CD4-positive, CD25-positive, alpha-beta regulatory T cell (primary cell): ENCODE measurements at regions not wholly inside any gene's neighbourhood (a gene's known extent, or its start where the extent isn't known, plus 50 kb on each side); places are given as distances from the start of the nearest gene placed in this dataset.

ENCODE experiments used
- ATAC-seq, 2 donors: fragments of 150-1000 bp; cut with Tn5 transposase; one replicate each; pipeline ENCODE4 v1.10.0; 2021; ENCODE audit warnings: low read depth in 2 of 2, moderate number of reproducible peaks in 2 of 2, moderate library complexity in 1 of 2
- DNase-seq, 3 donors: peaks; one replicate each; pipeline versions ENCODE4 v3.0.0 to v3.0.0-alpha.2; 2012 to 2022; ENCODE audit warnings: mixed read lengths in 1 of 3
- H3K27ac ChIP-seq: one replicate; pipeline ENCODE4 v1.7.0; 2013; ENCODE audit warnings: mild to moderate bottlenecking, low read length; ENCODE audit not compliant: insufficient read depth, poor library complexity, severe bottlenecking
- H3K27me3 ChIP-seq: one replicate; pipeline ENCODE4 v1.7.0; 2013; ENCODE audit warnings: low read length; ENCODE audit not compliant: control insufficient read depth, insufficient read depth
- H3K36me3 ChIP-seq: one replicate; pipeline ENCODE4 v1.7.0; 2013; ENCODE audit warnings: mild to moderate bottlenecking, low read length, moderate library complexity; ENCODE audit not compliant: control insufficient read depth, insufficient read depth
- H3K4me1 ChIP-seq: 2 replicates; pipeline ENCODE4 v1.7.0; 2013; ENCODE audit warnings: mild to moderate bottlenecking, low read length; ENCODE audit not compliant: insufficient read depth, control insufficient read depth, poor library complexity, severe bottlenecking
- H3K4me3 ChIP-seq: one replicate; pipeline ENCODE4 v1.7.0; 2013; ENCODE audit warnings: low read depth, mild to moderate bottlenecking, low read length, moderate library complexity
- H3K9me3 ChIP-seq, 2 experiments: 1 replicate in 1 of 2; 2 replicates in 1 of 2; pipeline ENCODE4 v1.7.0; 2013; ENCODE audit warnings: low read length in 2 of 2, mild to moderate bottlenecking in 1 of 2, moderate library complexity in 1 of 2; ENCODE audit not compliant: control insufficient read depth in 2 of 2
- H3K27ac Mint-ChIP-seq, 3 donors: one replicate each; pipeline ENCODE4 v1.8.0; 2020 to 2022; ENCODE audit warnings: mild to moderate bottlenecking in 3 of 3, mixed read lengths in 3 of 3, moderate library complexity in 2 of 3
- H3K27me3 Mint-ChIP-seq: one replicate; pipeline ENCODE4 v1.8.0; 2022; ENCODE audit warnings: mild to moderate bottlenecking, mixed read lengths
- H3K36me3 Mint-ChIP-seq: one replicate; pipeline ENCODE4 v1.8.0; 2020; ENCODE audit warnings: mixed read lengths
- H3K4me1 Mint-ChIP-seq, 4 donors: one replicate each; pipeline ENCODE4 v1.8.0; 2020 to 2022; ENCODE audit warnings: mixed read lengths in 4 of 4, mild to moderate bottlenecking in 1 of 4
- H3K4me3 Mint-ChIP-seq, 4 donors: one replicate each; pipeline ENCODE4 v1.8.0; 2020 to 2022; ENCODE audit warnings: mild to moderate bottlenecking in 4 of 4, mixed read lengths in 4 of 4, moderate library complexity in 3 of 4
- H3K9me3 Mint-ChIP-seq, 7 donors: one replicate each; pipeline ENCODE4 v1.8.0; 2020 to 2022; ENCODE audit warnings: mixed read lengths in 7 of 7, mild to moderate bottlenecking in 3 of 7, moderate library complexity in 2 of 7

- H3K4me3 ChIP-seq: no peak overlapping the region
- no peaks in the 10 kb centered on the region for H3K4me1 ChIP-seq
- no peak for ATAC-seq
- H3K4me1 Mint-ChIP-seq: no peaks in the 10 kb centered on the region
- no peaks in the 10 kb centered on the region for H3K9me3 ChIP-seq
- no peaks in the 10 kb centered on the region for H3K36me3 ChIP-seq
- no peaks in the 10 kb centered on the region for H3K27me3 Mint-ChIP-seq
- H3K27ac ChIP-seq: no peak overlapping the region
- H3K9me3 Mint-ChIP-seq: peaks cover 0 to 3% (median 0%) of the 10 kb centered on the region in 7 donors
- H3K4me3 Mint-ChIP-seq: no peak overlapping the region
- no peaks in the 10 kb centered on the region for H3K27me3 ChIP-seq
- peak overlapping the region in 1 of 3 donors; percentile 30 for H3K27ac Mint-ChIP-seq
- H3K36me3 Mint-ChIP-seq: no peaks in the 10 kb centered on the region
- DNase-seq: no peak
Observed at GRCh38 chr2:193668557-193669323, 1474.0 kb upstream of the TMEFF2 start.

- Mint-ChIP-seq H3K9me3 (peaks cover 1 to 11% (median 5%) of the 10 kb centered on the region in 7 donors), H3K4me3 (no peak overlapping the region), H3K27me3 (no peaks in the 10 kb centered on the region), H3K4me1 (no peaks in the 10 kb centered on the region), H3K27ac (no peak overlapping the region), H3K36me3 (no peaks in the 10 kb centered on the region)
- Histone ChIP-seq H3K27ac (no peak overlapping the region), H3K36me3 (no peaks in the 10 kb centered on the region), H3K4me1 (no peaks in the 10 kb centered on the region), H3K9me3 (peaks cover 0 to 2% of the 10 kb centered on the region in 2 experiments), H3K27me3 (no peaks in the 10 kb centered on the region), H3K4me3 (no peak overlapping the region)
- DNase-seq (no peak), ATAC-seq (no peak)
Observed at GRCh38 chr2:193627927-193628272, 1433.2 kb upstream of the TMEFF2 start.

DNA sequence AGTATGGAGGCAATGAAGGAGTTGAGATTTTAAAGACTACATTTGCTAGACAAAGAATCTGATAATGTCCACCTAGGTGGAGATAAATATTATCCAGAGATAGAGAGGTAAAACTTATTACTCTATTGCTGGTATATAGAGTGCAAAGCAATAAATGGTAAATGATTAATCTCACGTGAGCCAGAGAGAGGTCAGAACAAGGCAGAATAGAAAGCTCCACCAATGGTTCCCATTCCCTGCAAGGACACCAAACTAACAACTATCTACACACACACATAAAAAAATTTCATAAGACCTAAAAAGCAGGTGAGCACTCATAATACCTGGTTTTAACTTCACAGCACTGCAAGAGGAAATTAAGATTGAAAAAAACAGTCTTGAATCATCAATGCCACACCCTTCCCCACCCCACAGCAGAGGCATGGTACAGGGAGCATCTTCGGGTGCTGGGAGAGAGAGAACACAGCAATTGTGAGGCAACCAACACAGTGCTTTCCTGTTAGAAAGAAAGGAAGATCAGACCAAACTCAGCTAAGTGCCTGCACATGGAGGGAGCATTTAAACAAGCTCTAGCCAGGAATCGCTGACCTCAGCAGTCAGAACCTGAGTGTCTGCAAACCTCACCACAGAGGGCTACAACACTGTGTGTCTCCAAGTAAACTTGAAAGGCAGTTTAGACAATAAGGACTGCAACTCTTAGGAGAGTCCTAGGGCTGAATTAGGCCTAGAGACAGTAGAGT, 1432.6 kb upstream of the TMEFF2 start:
- no peaks in the 10 kb centered on the region for H3K4me1 ChIP-seq

GRCh38 chr2:193608451-193608850, 1413.7 kb upstream of the TMEFF2 start:
- H3K27ac ChIP-seq: no peak overlapping the region
- H3K27me3 Mint-ChIP-seq: no peaks in the 10 kb centered on the region
- no peak overlapping the region for H3K4me3 Mint-ChIP-seq
- H3K27me3 ChIP-seq: no peaks in the 10 kb centered on the region
- H3K4me3 ChIP-seq: no peak overlapping the region
- ATAC-seq: no peak
- H3K36me3 Mint-ChIP-seq: no peaks in the 10 kb centered on the region
- H3K9me3 Mint-ChIP-seq: peaks cover 0 to 1% (median 0%) of the 10 kb centered on the region in 7 donors
- no peak overlapping the region for H3K27ac Mint-ChIP-seq
- H3K36me3 ChIP-seq: no peaks in the 10 kb centered on the region
- no peaks in the 10 kb centered on the region for H3K4me1 ChIP-seq
- no peaks in the 10 kb centered on the region for H3K4me1 Mint-ChIP-seq
- no peaks in the 10 kb centered on the region for H3K9me3 ChIP-seq
- no peak for DNase-seq

More for the DNA sequence above, 1432.6 kb upstream of the TMEFF2 start:
- H3K36me3 ChIP-seq: no peaks in the 10 kb centered on the region
- H3K9me3 ChIP-seq: peaks cover 0 to 2% of the 10 kb centered on the region in 2 experiments
- DNase-seq (no peak), ATAC-seq (no peak)
- no peaks in the 10 kb centered on the region for H3K27me3 ChIP-seq
- Mint-ChIP-seq H3K27ac (no peak overlapping the region), H3K9me3 (peaks cover 1 to 11% (median 5%) of the 10 kb centered on the region in 7 donors), H3K36me3 (no peaks in the 10 kb centered on the region), H3K27me3 (no peaks in the 10 kb centered on the region), H3K4me1 (no peaks in the 10 kb centered on the region), H3K4me3 (no peak overlapping the region)
- no peak overlapping the region for H3K27ac ChIP-seq
- no peak overlapping the region for H3K4me3 ChIP-seq

DNA sequence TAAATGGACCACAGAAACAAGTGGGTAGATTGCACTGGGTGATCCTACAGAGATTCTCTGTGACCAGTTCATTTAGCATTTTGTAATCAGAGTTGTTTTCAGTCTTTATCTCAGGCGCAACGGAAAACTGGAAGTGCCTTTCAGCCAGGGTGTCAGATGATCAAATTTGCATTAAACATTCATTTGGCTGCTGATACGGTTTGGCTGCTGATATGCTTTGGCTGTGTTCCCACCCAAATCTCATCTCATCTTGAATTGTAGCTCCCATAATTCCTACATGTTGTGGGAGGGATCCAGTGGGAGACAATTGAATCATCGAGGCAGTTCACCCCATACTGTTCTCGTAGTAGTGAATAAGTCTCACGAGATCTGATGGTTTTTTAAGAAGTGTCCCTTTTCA, 1396.1 kb upstream of the TMEFF2 start:
- H3K4me3 ChIP-seq: no peak overlapping the region
- ATAC-seq: no peak
- no peaks in the 10 kb centered on the region for H3K4me1 Mint-ChIP-seq
- H3K36me3 Mint-ChIP-seq: no peaks in the 10 kb centered on the region
- H3K27me3 ChIP-seq: no peaks in the 10 kb centered on the region
- no peak overlapping the region for H3K27ac ChIP-seq
- H3K9me3 Mint-ChIP-seq: peaks cover 2 to 23% (median 4%) of the 10 kb centered on the region in 7 donors
- no peaks in the 10 kb centered on the region for H3K4me1 ChIP-seq
- no peak overlapping the region for H3K4me3 Mint-ChIP-seq
- H3K27ac Mint-ChIP-seq: no peak overlapping the region
- no peaks in the 10 kb centered on the region for H3K36me3 ChIP-seq
- no peak for DNase-seq
- H3K27me3 Mint-ChIP-seq: no peaks in the 10 kb centered on the region
- H3K9me3 ChIP-seq: no peaks in the 10 kb centered on the region

DNA sequence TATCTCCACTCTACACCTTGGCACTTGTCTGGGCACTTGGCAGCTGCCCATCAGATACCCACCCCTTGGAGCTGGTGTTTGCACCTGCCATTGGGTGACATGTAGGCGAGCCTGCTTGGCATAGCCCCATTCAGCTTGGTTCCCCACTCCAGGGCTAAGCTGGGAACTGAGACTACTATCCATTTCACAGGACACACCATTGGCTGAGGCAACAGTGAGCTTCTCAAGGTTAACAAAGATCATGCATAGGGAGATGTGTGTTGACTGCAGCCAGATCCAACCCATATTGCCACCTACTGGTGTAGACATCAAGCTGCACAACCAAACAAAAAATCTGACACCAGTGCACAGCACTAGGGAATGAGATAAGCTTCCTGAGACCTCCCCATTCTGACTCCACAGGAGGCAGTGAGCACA, 1389.8 kb upstream of the TMEFF2 start:
- Mint-ChIP-seq H3K27ac (no peak overlapping the region), H3K9me3 (peaks cover 0 to 10% (median 2%) of the 10 kb centered on the region in 7 donors), H3K4me1 (peaks cover 0 to 6% (median 3%) of the 10 kb centered on the region in 4 donors), H3K27me3 (no peaks in the 10 kb centered on the region), H3K4me3 (no peak overlapping the region), H3K36me3 (no peaks in the 10 kb centered on the region)
- ATAC-seq: peak in 1 of 2 donors; percentile 12
- Histone ChIP-seq H3K4me1 (no peaks in the 10 kb centered on the region), H3K36me3 (no peaks in the 10 kb centered on the region), H3K27ac (no peak overlapping the region), H3K4me3 (no peak overlapping the region), H3K27me3 (no peaks in the 10 kb centered on the region), H3K9me3 (no peaks in the 10 kb centered on the region)
- peak in 2 of 3 donors; percentile 16 to 29 for DNase-seq

- Histone ChIP-seq H3K27me3 (no peaks in the 10 kb centered on the region), H3K4me1 (no peaks in the 10 kb centered on the region), H3K36me3 (no peaks in the 10 kb centered on the region), H3K27ac (no peak overlapping the region), H3K9me3 (no peaks in the 10 kb centered on the region), H3K4me3 (no peak overlapping the region)
- no peak overlapping the region for H3K4me3 Mint-ChIP-seq
- H3K9me3 Mint-ChIP-seq: peaks cover 0 to 7% (median 2%) of the 10 kb centered on the region in 7 donors
- DNase-seq (no peak), ATAC-seq (no peak)
- no peaks in the 10 kb centered on the region for H3K27me3 Mint-ChIP-seq
- no peaks in the 10 kb centered on the region for H3K36me3 Mint-ChIP-seq
- H3K27ac Mint-ChIP-seq: no peak overlapping the region
- H3K4me1 Mint-ChIP-seq: peaks cover 0 to 6% (median 3%) of the 10 kb centered on the region in 4 donors
Observed at GRCh38 chr2:193583638-193584400, 1389.1 kb upstream of the TMEFF2 start.
